D721Med (cell line): ENCODE measurements at regions not wholly inside any gene's neighbourhood (a gene's known extent, or its start where the extent isn't known, plus 50 kb on each side); places are given as distances from the start of the nearest gene placed in this dataset.

ENCODE experiments used
- DNase-seq: peaks from one replicate; pipeline ENCODE4 v3.0.0; 2011; ENCODE audit warnings: low spot score; ENCODE audit not compliant: insufficient read length
- FAIRE-seq: peaks from 2 replicates; lab custom pipeline; 2011; peaks lifted over from hg19 to GRCh38; lab: Jason Lieb, UNC
- CTCF ChIP-seq: IDR thresholded peaks from 2 replicates; pipeline ENCODE4 v1.5.1; 2012; ENCODE audit warnings: mild to moderate bottlenecking, control low read depth; ENCODE audit not compliant: insufficient read depth; ENCODE audit errors: missing control alignments

- FAIRE-seq (no peak), DNase-seq (no peak)
- TF ChIP-seq CTCF: no peak
Observed at GRCh38 chr4:123469696-123470095, 73.1 kb downstream of the SPRY1 start.

GRCh38 chr4:123470640-123471039, 74.0 kb downstream of the SPRY1 start:
- DNase-seq (no peak), FAIRE-seq (no peak)
- no peak for TF ChIP-seq CTCF

- TF ChIP-seq CTCF: no peak
- DNase-seq: no peak
- FAIRE-seq: no peak
Observed at GRCh38 chr4:123471655-123472369, 75.2 kb downstream of the SPRY1 start.

- FAIRE-seq: no peak
Observed at GRCh38 chr4:123474817-123475216, 78.2 kb downstream of the SPRY1 start.

GRCh38 chr4:123476089-123476488, 79.5 kb downstream of the SPRY1 start:
- no peak for TF ChIP-seq CTCF
- FAIRE-seq (no peak), DNase-seq (no peak)

More at GRCh38 chr4:123474817-123475216, 78.2 kb downstream of the SPRY1 start:
- TF ChIP-seq CTCF: no peak
- DNase-seq: no peak

GRCh38 chr4:123477711-123478209, 81.2 kb downstream of the SPRY1 start:
- no peak for TF ChIP-seq CTCF
- DNase-seq (no peak), FAIRE-seq (no peak)

- no peak for DNase-seq
- no peak for FAIRE-seq
- TF ChIP-seq CTCF: no peak
Observed at GRCh38 chr4:123478859-123479345, 82.3 kb downstream of the SPRY1 start.
